Skin epidermis (tissue), 12 donors: ENCODE measurements at regions not wholly inside any gene's neighbourhood (a gene's known extent, or its start where the extent isn't known, plus 50 kb on each side); places are given as distances from the start of the nearest gene placed in this dataset.
"Not testable (repeated sequence)": the region's sequence is repeated elsewhere in the genome, so short reads cannot be mapped to it uniquely, and the experiment has no call there.

Experiments
- H3K27ac ChIP-seq, 21 experiments: fragments of 200-600 bp; sonication (generic) in 11 of 21; one replicate each; pipeline ENCODE4 v1.5.0; 2020; ENCODE audit warnings: mild to moderate bottlenecking in 3 of 21, inconsistent platforms in 2 of 21, moderate library complexity in 2 of 21
- H3K4me3 ChIP-seq, 7 experiments: fragments of 200-600 bp; sonication (generic) in 2 of 7; one replicate each; pipeline ENCODE4 v1.5.0; 2020; ENCODE audit warnings: inconsistent platforms in 2 of 7, mild to moderate bottlenecking in 2 of 7, moderate library complexity in 1 of 7

DNA sequence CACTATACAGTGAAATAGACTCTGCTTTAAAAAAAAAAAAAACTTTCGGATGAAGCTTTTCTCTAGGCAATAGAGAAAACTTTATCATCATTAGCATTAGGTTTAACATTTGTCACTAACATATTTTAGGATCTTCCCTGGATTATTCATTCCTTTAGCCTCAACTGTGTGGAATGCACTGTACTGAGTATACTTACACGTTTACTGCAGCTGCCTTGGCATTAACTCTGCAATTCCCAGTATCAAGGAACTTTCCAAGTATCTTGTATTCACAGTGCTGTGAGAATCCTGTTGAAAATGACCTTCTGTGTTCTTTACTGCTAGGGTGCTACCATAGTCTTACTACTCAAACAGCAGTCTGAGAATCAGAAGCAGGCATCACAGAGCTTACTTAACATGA is 328.2 kb upstream of the COL3A1 start:
- Histone ChIP-seq H3K27ac (peak overlapping the region in 3 of 21 experiments; percentile 2 to 56 (median 15)), H3K4me3 (no peak overlapping the region)

GRCh38 chr2:188647430-188648070 is 326.6 kb upstream of the COL3A1 start:
- Histone ChIP-seq H3K4me3 (no peak overlapping the region), H3K27ac (peak overlapping the region in 1 of 21 experiments; percentile 23)

DNA sequence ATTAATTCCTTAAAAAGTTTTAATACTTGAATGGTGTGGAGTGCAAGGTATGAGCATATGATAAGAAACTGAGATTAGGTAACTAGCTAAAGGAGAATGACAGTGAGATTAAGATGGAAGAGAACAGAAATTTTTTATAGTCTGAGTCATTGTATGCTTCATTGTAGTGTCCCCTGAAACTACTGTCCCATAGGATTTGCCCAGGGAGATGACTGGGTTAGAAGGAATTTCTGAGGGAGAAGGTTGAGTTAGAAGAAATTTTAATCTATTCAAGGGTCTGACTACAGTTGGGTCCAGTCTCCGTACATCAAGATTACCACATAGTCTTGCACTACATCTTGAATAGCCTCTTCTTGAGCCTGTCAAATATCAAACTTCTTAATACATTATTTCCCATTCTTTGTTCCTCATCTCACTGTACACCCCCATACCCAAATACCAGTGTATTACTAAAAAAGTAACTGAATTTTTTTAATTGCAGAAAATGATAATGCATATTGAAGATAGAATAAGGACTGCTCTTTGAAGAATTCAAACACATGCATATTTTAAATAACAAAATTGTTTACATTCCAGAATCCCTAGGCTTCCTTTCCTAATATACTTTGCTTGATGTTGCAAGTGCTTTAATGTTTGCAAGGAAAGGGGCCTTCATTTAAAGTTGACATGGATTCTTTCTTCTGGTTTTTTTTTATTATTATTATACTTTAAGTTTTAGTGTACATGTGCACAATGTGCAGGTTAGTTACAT is 314.3 kb upstream of the COL3A1 start:
- Histone ChIP-seq H3K4me3 (no peak overlapping the region), H3K27ac (no peak overlapping the region)

GRCh38 chr2:188663301-188663700 is 310.9 kb upstream of the COL3A1 start:
- H3K27ac ChIP-seq = no peak overlapping the region
- no peak overlapping the region for H3K4me3 ChIP-seq

GRCh38 chr2:188664416-188664815 is 309.8 kb upstream of the COL3A1 start:
- no peak overlapping the region for H3K4me3 ChIP-seq
- H3K27ac ChIP-seq = peak overlapping the region in 8 of 21 experiments; percentile 5 to 68 (median 53)

- H3K27ac ChIP-seq = peak overlapping the region in 9 of 21 experiments; percentile 5 to 70 (median 48)
- no peak overlapping the region for H3K4me3 ChIP-seq
These were observed 309.1 kb upstream of the COL3A1 start for GRCh38 chr2:188664951-188665595.

- Histone ChIP-seq H3K27ac (peak overlapping the region in 8 of 21 experiments; percentile 1 to 70 (median 51)), H3K4me3 (no peak overlapping the region)
These were observed 308.4 kb upstream of the COL3A1 start for GRCh38 chr2:188665727-188666304.

DNA sequence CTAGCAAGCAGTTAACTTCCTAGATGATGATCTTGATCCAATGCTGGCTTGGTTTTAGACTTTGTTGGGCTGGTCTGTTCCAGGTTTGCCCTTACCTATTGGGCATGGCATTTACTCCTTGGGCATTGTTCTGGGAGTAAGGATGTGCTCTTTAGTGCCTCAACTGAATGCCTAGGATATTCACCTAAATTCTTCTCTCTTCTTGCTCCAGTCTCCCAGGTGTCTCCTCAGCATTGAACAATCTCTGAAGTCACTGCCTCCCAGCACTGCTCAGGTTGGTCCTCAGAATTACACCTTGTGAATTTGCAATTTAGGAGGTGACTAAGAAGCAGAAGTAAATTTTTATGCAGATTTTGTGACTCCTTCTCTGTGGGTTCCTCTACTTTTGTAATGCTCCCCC is 307.7 kb upstream of the COL3A1 start:
- Histone ChIP-seq H3K4me3 (no peak overlapping the region), H3K27ac (peak overlapping the region in 5 of 21 experiments; percentile 8 to 47 (median 22))

DNA sequence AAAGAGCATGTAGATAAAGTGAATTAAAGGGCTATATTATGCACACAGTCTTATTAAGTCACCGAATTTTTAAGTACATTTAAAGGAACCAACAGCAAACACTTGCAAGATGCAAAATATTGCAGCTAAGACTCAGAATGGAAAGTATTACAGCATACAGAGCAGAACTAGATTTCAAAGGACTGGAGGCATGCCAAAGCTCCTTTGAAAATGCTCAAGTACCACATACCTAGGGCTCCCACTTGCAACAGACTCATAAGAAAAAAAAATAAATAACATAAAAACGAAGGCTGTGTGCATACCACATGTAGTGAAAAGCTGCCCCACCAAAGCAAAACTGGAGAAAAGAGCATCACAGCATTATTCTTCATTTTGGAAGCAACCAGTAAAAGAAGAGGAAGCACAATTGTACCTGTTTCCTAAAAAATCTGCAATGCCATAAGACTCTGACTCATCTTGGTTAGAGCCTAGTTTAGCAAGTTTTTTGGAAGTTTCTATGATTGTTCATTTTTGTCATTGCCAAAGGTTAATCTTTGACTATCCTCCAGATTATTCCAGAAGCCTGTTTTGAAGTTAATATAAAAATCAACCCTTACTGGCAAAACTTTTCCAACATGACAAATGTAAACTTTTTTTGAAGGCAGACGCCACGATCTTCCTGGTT is 306.0 kb upstream of the COL3A1 start:
- peak overlapping the region in 6 of 21 experiments; percentile 1 to 59 (median 50) for H3K27ac ChIP-seq
- no peak overlapping the region for H3K4me3 ChIP-seq

DNA sequence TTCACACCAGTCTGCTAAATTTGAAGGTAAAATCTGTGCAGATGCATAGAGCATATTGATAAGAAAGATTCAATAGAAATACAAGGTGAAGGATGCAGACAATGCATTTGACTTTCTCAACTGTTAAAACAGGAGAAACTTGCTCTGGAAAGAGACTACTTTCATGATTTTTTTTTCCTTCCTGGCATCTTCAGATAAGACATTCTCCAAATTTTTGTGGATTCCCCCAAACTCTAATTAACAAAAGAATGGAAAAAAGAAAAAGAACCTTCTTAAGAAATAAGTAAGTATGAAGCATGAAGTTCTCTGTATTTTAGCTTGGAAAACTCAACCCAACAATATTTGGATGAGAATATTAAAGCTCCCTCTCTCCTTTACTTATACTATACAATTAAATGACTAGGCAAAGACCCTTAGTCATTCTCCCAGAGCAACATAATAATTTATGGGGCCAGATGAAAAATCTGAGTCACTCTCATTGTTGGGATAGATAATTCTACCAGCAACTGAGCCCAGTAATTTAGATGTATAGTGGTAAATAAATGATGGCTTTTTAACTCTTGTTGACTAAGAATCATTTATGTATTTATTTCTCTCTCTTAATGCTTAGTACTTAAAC is 298.7 kb upstream of the COL3A1 start:
- Histone ChIP-seq H3K27ac (peak overlapping the region in 3 of 21 experiments; percentile 25 to 49 (median 35)), H3K4me3 (no peak overlapping the region)

- Histone ChIP-seq H3K27ac (peak overlapping the region in 6 of 21 experiments; percentile 0 to 63 (median 20)), H3K4me3 (no peak overlapping the region)
These were observed 298.2 kb upstream of the COL3A1 start for GRCh38 chr2:188676010-188676400.

DNA sequence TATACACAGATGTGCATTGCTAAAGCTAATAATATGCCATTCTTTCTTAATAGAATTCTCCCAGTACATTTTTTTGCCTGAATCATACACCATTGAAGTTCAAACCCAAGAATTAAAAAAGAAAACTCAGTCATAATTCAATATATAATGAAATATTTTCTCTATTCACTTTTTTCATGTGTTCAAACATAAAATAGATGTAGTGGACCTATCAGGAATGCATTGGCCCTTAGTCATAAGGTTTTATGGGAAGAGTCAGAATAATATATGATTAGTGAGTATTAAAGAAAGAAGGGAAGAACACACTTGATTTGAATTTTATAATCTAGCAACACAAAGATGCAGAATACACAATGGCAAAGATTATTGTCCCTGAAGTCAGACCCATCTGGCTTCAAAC is 297.0 kb upstream of the COL3A1 start:
- Histone ChIP-seq H3K27ac (peak overlapping the region in 2 of 21 experiments; percentile 26 to 34), H3K4me3 (no peak overlapping the region)

DNA sequence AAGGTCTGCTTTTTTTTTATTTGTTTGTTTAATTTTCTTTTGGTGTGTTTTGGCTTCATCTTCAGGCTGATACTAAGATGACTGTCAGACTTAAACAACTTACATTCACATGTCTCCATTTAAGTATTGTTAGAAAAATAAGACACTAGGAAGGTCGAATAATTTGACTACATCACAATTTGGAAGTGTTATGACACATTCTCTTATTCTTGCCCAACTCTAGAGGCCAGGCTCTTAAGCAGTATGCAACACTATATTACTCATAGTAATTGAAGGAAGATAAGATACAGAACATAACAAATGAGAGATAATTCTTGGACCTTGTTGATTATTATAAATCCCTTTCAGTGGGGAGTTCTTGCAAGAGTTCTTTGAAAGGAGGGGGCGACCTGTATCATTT is 295.3 kb upstream of the COL3A1 start:
- Histone ChIP-seq H3K27ac (no peak overlapping the region), H3K4me3 (no peak overlapping the region)

DNA sequence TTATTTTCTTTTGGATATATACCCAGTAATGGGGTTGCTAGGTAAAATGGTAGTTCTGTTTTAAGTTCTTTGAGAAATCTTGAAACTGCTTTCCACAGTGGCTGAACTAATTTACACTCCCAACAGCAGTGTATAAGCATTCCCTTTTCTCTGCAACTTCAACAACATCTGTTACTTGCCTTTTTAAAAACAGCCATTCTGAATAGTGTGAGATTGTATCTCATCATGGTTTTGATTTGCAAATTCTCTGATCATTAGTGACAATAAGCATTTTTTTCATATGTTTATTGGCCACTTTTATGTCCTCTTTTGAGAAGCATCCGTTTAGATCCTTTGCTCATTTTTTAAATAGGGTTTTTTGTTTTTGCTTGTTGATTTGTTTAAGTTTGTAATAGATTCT is 291.3 kb upstream of the COL3A1 start:
- H3K4me3 ChIP-seq = no peak overlapping the region
- H3K27ac ChIP-seq = no peak overlapping the region

- no peak overlapping the region for H3K4me3 ChIP-seq
- peak overlapping the region in 3 of 21 experiments; percentile 19 to 43 (median 23) for H3K27ac ChIP-seq
These were observed 289.4 kb upstream of the COL3A1 start for GRCh38 chr2:188684795-188685194.

GRCh38 chr2:188693111-188693510 is 281.1 kb upstream of the COL3A1 start:
- Histone ChIP-seq H3K27ac (peak overlapping the region in 1 of 21 experiments; percentile 52), H3K4me3 (no peak overlapping the region)

DNA sequence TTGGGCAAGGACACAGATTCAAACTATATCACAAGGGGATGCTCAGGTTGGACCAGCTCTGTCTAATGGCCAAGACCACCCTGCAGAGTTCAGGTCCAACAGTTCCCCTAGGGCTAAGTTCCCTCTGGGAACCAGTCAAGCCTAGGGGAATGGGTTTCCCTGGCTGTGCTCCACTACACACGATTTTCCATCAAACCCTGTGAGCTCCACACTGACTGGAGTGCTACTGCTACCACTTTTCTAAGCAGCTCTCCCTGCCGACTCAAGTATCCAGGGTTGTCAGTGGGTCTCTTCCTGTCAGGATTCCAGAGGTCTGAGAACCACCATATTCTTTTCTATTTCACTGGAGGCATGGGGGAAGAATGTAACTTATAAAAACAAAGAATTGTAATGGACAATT is 280.4 kb upstream of the COL3A1 start:
- H3K4me3 ChIP-seq = no peak overlapping the region
- H3K27ac ChIP-seq = peak overlapping the region in 2 of 21 experiments; percentile 2 to 52

DNA sequence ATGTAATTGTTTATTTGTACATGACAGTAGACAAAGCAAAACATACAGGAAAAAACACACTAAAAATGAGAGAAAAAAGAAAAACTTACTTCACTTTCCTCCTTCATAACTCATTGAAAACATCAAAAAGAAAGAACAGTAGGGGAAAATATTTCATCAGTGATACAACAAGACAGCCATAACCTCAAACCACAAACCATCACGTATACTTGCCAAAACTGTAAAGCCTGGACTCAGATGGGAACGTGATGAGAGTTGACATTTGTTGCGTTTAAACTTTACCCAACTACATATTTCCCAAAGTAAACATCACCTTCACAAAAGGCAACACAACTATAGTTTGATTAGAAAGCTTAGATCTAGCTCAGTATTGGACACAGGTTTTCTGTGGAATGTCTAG is 278.2 kb upstream of the COL3A1 start:
- Histone ChIP-seq H3K4me3 (no peak overlapping the region), H3K27ac (peak overlapping the region in 7 of 21 experiments; percentile 18 to 72 (median 46))

GRCh38 chr2:188698151-188698550 is 276.0 kb upstream of the COL3A1 start:
- H3K4me3 ChIP-seq = not testable (repeated sequence)
- peak overlapping the region in 3 of 21 experiments; percentile 18 to 57 (median 22) for H3K27ac ChIP-seq
